ENCODE measurements at regions not wholly inside any gene's neighbourhood (a gene's known extent, or its start where the extent isn't known, plus 50 kb on each side); places are given as distances from the start of the nearest gene placed in this dataset.

- no peak for DNase-seq (ENCODE audit: low read depth)
Observed at GRCh38 chr20:57763235-57763595, 53.4 kb upstream of the PMEPA1 start.

GRCh38 chr20:57762531-57763234 is 52.9 kb upstream of the PMEPA1 start:
- DNase-seq (ENCODE audit: low read depth): no peak

GRCh38 chr20:57761413-57761734 is 51.6 kb upstream of the PMEPA1 start:
- no peak for DNase-seq (ENCODE audit: low read depth)

GRCh38 chr20:57760698-57761412 is 51.0 kb upstream of the PMEPA1 start:
- no peak for DNase-seq (ENCODE audit: low read depth)

- no peak for DNase-seq (ENCODE audit: low read depth)
Observed at GRCh38 chr20:57759724-57760123, 49.9 kb upstream of the PMEPA1 start.
